HepG2 (cell line): ENCODE measurements at regions not wholly inside any gene's neighbourhood (a gene's known extent, or its start where the extent isn't known, plus 50 kb on each side); places are given as distances from the start of the nearest gene placed in this dataset.

ENCODE experiments used
- ATAC-seq: fragments of 200-7000 bp; cut with Tn5 transposase; 3 replicates; pipeline ENCODE4 v1.9.1; 2020; ENCODE audit warnings: mild to moderate bottlenecking, moderate library complexity
- BruUV-seq: library from RNA; stranded (reverse); fragments of 400-500 nt; replicated peaks from 2 replicates; lab custom pipeline; 2021; lab: Mats Ljungman, UMichigan
- CTCF ChIA-PET: fragments of 300-600 bp; formaldehyde crosslinking; extraction: SDS; loops from one replicate; lab custom pipeline; 2021; ENCODE audit warnings: low total read pairs, inconsistent platforms, low intra/inter-chr PET ratio; lab: Yijun Ruan, JAX
- POLR2A ChIA-PET: fragments of 350-600 bp; sonication (Branson Sonifier 250); formaldehyde crosslinking; loops from one replicate; lab custom pipeline; 2020; ENCODE audit warnings: antibody characterized with exemption, inconsistent platforms; lab: Yijun Ruan, JAX
- DNase-seq: peaks from one replicate; pipeline ENCODE4 v3.0.0-alpha.2; 2015; ENCODE audit warnings: low spot score
- FAIRE-seq: peaks from 3 replicates; lab custom pipeline; 2011; peaks lifted over from hg19 to GRCh38; lab: Jason Lieb, UNC
- H2AFZ ChIP-seq: one replicate; pipeline ENCODE4 v1.6.1; 2011; ENCODE audit warnings: low read length, inconsistent platforms
- H3K27ac ChIP-seq: fragments of 300-600 bp; 3 replicates; pipeline ENCODE4 v1.8.0; 2011; ENCODE audit warnings: mixed run types, mild to moderate bottlenecking, mixed read lengths, low read length, inconsistent platforms; ENCODE audit not compliant: insufficient read depth; ENCODE audit errors: extremely low read length
- H3K27me3 ChIP-seq, 2 experiments: fragments of 200-600 bp in 1 of 2; 2 replicates in 1 of 2; 3 replicates in 1 of 2; pipeline versions ENCODE4 v1.6.0 to v1.8.0; 2011; ENCODE audit warnings: low read length in 2 of 2, mild to moderate bottlenecking in 2 of 2, moderate library complexity in 2 of 2, inconsistent platforms in 1 of 2; ENCODE audit not compliant: insufficient read depth in 2 of 2, control insufficient read depth in 1 of 2
- H3K36me3 ChIP-seq, 2 experiments: fragments of 200-600 bp in 1 of 2; replicated peaks in 1 of 2; 2 replicates in 1 of 2; 3 replicates in 1 of 2; pipeline versions ENCODE4 v1.5.1 to v1.8.0; 2011; ENCODE audit warnings: low read length in 2 of 2, inconsistent platforms in 1 of 2; ENCODE audit not compliant: insufficient read depth in 2 of 2, control insufficient read depth in 1 of 2
- H3K4me1 ChIP-seq: 2 replicates; pipeline ENCODE4 v1.5.1; 2012; ENCODE audit warnings: low read length, inconsistent platforms; ENCODE audit not compliant: insufficient read depth
- H3K4me2 ChIP-seq: 2 replicates; pipeline ENCODE4 v1.6.0; 2011; ENCODE audit warnings: low read depth, low read length, inconsistent platforms
- H3K4me3 ChIP-seq, 3 experiments: fragments of 200-600 bp in 1 of 3; sonication (generic), shearing (Covaris generic) in 1 of 3; replicated peaks in 1 of 3; 2 replicates each; pipeline ENCODE4 v1.5.1; 2011 to 2016; ENCODE audit warnings: low read length in 3 of 3, inconsistent platforms in 2 of 3, low read depth in 2 of 3, mild to moderate bottlenecking in 2 of 3, control low read depth in 1 of 3, mixed read lengths in 1 of 3; ENCODE audit not compliant: insufficient read depth in 1 of 3
- H3K79me2 ChIP-seq: one replicate; pipeline ENCODE4 v1.6.1; 2011; ENCODE audit warnings: low read length, inconsistent platforms; ENCODE audit not compliant: insufficient read depth
- H3K9ac ChIP-seq: 2 replicates; pipeline ENCODE4 v1.6.0; 2011; ENCODE audit warnings: mild to moderate bottlenecking, low read depth, low read length, inconsistent platforms; ENCODE audit not compliant: insufficient read depth
- H3K9me3 ChIP-seq: 2 replicates; pipeline ENCODE4 v1.5.1; 2012; ENCODE audit warnings: mild to moderate bottlenecking, low read length
- H4K20me1 ChIP-seq: 2 replicates; pipeline ENCODE4 v1.6.0; 2011; ENCODE audit warnings: inconsistent platforms, mild to moderate bottlenecking, low read length, moderate library complexity; ENCODE audit not compliant: insufficient read depth
- CBX5 ChIP-seq: sonication (generic); formaldehyde crosslinking; IDR thresholded peaks from 2 replicates; pipeline ENCODE4 v1.4.0; 2020; ENCODE audit warnings: missing genetic modification reagents, borderline replicate concordance
- KLF13 ChIP-seq: sonication (generic); formaldehyde crosslinking; IDR thresholded peaks from 2 replicates; pipeline ENCODE4 v1.4.0; 2020; ENCODE audit warnings: mild to moderate bottlenecking, missing genetic modification reagents
- MAF1 ChIP-seq: sonication (generic); formaldehyde crosslinking; IDR thresholded peaks from 2 replicates; pipeline ENCODE4 v1.5.0; 2020; ENCODE audit warnings: missing genetic modification reagents, borderline replicate concordance
- PAF1 ChIP-seq: IDR thresholded peaks from 2 replicates; pipeline ENCODE4 v1.6.1; 2016; ENCODE audit warnings: missing genetic modification reagents, missing compliant biosample characterization
- RAD21 ChIP-seq: fragments of 450-650 bp; formaldehyde crosslinking; IDR thresholded peaks from 2 replicates; pipeline ENCODE4 v1.5.0; 2020; ENCODE audit warnings: mild to moderate bottlenecking
- SSRP1 ChIP-seq: IDR thresholded peaks from 2 replicates; pipeline ENCODE4 v1.6.1; 2016; ENCODE audit warnings: control low read depth
- ZFP62 ChIP-seq: sonication (generic); formaldehyde crosslinking; IDR thresholded peaks from 2 replicates; pipeline ENCODE4 v1.4.0; 2020; ENCODE audit warnings: missing genetic modification reagents
- ZKSCAN5 ChIP-seq: sonication (generic); formaldehyde crosslinking; IDR thresholded peaks from 2 replicates; pipeline ENCODE4 v1.5.1; 2020; ENCODE audit warnings: mild to moderate bottlenecking, missing genetic modification reagents
- ZNF10 ChIP-seq: sonication (generic); formaldehyde crosslinking; IDR thresholded peaks from 2 replicates; pipeline ENCODE4 v1.4.0; 2020; ENCODE audit warnings: mild to moderate bottlenecking, low read depth, missing genetic modification reagents, borderline replicate concordance
- ZNF460 ChIP-seq: sonication (generic); formaldehyde crosslinking; IDR thresholded peaks from 2 replicates; pipeline ENCODE4 v1.5.1; 2020; ENCODE audit warnings: missing genetic modification reagents, mild to moderate bottlenecking, borderline replicate concordance
- ZNF598 ChIP-seq: sonication (generic); formaldehyde crosslinking; IDR thresholded peaks from 2 replicates; pipeline ENCODE4 v1.5.1; 2020; ENCODE audit warnings: mild to moderate bottlenecking, missing genetic modification reagents, borderline replicate concordance
- ZNF670 ChIP-seq: sonication (generic); formaldehyde crosslinking; IDR thresholded peaks from 2 replicates; pipeline ENCODE4 v1.8.0; 2022; ENCODE audit warnings: mild to moderate bottlenecking, missing genetic modification reagents, borderline replicate concordance
- ZNF816 ChIP-seq: sonication (generic); formaldehyde crosslinking; IDR thresholded peaks from 2 replicates; pipeline ENCODE4 v1.8.0; 2022; ENCODE audit warnings: missing genetic modification reagents, mild to moderate bottlenecking, borderline replicate concordance
- ZSCAN29 ChIP-seq: sonication (generic); formaldehyde crosslinking; conservative IDR thresholded peaks from 2 replicates; pipeline ENCODE4 v1.4.0; 2020; ENCODE audit warnings: mild to moderate bottlenecking, missing genetic modification reagents
- WGBS: methylation state at CpG from one replicate; pipeline ENCODE4 v1.1.6; 2017; ENCODE audit warnings: low lambda C conversion rate; 5-methylcytosine and 5-hydroxymethylcytosine counted together
- in situ Hi-C: cut with HindIII; loops from 2 replicates; pipeline ENCODE4 v1.10.0; 2017; ENCODE audit warnings: low pct_unique_long_range_greater_than_20kb; ENCODE audit not compliant: extremely low pct_ligation_motif_present
- intact Hi-C: fragments of 100-400 bp; cut with micrococcal nuclease; formaldehyde crosslinking; loops from one replicate; pipeline ENCODE4 v1.10.0; 2022; ENCODE audit not compliant: unreplicated experiment
- TF ChIP-seq, protein P1 (sequence below): sonication (generic); formaldehyde crosslinking; IDR thresholded peaks from 2 replicates; pipeline ENCODE4 v1.5.0; 2020; ENCODE audit warnings: missing genetic modification reagents, mild to moderate bottlenecking, borderline replicate concordance
- TF ChIP-seq, protein P2 (sequence below): sonication (generic); formaldehyde crosslinking; IDR thresholded peaks from 2 replicates; pipeline ENCODE4 v1.4.0; 2020; ENCODE audit warnings: missing genetic modification reagents; ENCODE audit errors: not compliant biosample characterization
- TF ChIP-seq, protein P3 (sequence below): sonication (generic); formaldehyde crosslinking; IDR thresholded peaks from 2 replicates; pipeline ENCODE4 v1.4.0; 2020; ENCODE audit warnings: mild to moderate bottlenecking, missing genetic modification reagents, borderline replicate concordance
- TF ChIP-seq, protein P4 (sequence below): sonication (generic); formaldehyde crosslinking; IDR thresholded peaks from 2 replicates; pipeline ENCODE4 v1.9.0; 2021; ENCODE audit warnings: missing genetic modification reagents, mild to moderate bottlenecking, borderline replicate concordance
- TF ChIP-seq, protein P5 (sequence below): sonication (generic); formaldehyde crosslinking; IDR thresholded peaks from 2 replicates; pipeline ENCODE4 v1.4.0; 2020; ENCODE audit warnings: mild to moderate bottlenecking, missing genetic modification reagents

DNA sequence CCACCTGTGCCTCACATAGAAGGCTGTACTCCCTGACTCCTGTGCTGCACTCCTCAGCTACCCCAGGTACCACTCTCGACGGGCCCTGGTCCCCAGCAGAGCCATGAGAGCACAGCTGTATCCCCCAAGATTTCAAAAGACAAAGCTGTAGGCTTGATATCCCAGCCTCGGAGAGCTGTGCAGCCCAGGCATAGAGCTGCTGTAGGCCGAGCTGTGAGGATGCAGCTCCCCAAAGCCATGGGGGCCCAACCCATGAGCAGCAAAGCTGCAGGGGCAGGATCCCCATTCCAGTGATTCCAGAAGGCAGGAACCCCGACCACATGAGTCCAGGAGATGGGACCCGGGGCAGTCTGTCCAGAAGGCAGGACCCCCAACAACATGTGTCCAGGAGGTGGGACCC, 123.8 kb upstream of the CBLN2 start:
- Histone ChIP-seq H3K27me3 (no peaks in the 10 kb centered on the region), H4K20me1 (no peaks in the 10 kb centered on the region), H3K9me3 (no peaks in the 10 kb centered on the region), H3K27ac (no peak overlapping the region), H3K36me3 (no peaks in the 10 kb centered on the region), H3K4me3 (no peak overlapping the region), H3K4me2 (no peak overlapping the region), H3K79me2 (no peaks in the 10 kb centered on the region), H3K4me1 (no peaks in the 10 kb centered on the region), H2AFZ (no peak overlapping the region), H3K9ac (no peak overlapping the region)
- DNase-seq (no peak), ATAC-seq (no peak), FAIRE-seq (no peak)
- CTCF ChIA-PET: no interaction called here
- in situ Hi-C loops (no loop called here), intact Hi-C loops (no loop called here)
- 0% methylated on average over 2 of the region's 6 CpGs for WGBS
- POLR2A ChIA-PET: no interaction called here
- BruUV-seq: no TSS peak
- TF ChIP-seq, protein P1, sequence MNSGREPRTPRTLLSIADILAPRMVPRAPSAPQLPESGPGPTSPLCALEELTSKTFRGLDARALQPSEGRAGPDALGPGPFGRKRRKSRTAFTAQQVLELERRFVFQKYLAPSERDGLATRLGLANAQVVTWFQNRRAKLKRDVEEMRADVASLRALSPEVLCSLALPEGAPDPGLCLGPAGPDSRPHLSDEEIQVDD: no peak
- no peak for TF ChIP-seq ZNF10
- TF ChIP-seq, protein P2, sequence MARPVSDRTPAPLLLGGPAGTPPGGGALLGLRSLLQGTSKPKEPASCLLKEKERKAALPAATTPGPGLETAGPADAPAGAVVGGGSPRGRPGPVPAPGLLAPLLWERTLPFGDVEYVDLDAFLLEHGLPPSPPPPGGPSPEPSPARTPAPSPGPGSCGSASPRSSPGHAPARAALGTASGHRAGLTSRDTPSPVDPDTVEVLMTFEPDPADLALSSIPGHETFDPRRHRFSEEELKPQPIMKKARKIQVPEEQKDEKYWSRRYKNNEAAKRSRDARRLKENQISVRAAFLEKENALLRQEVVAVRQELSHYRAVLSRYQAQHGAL (CRISPR knock-in tag): no peak
- TF ChIP-seq SSRP1 (CRISPR knock-in tag): no peak
- no peak for TF ChIP-seq ZNF816 (CRISPR knock-in tag)
- no peak for TF ChIP-seq CBX5 (CRISPR knock-in tag)
- TF ChIP-seq KLF13 (CRISPR knock-in tag): no peak
- TF ChIP-seq ZNF670 (CRISPR knock-in tag): no peak
- TF ChIP-seq, protein P3, sequence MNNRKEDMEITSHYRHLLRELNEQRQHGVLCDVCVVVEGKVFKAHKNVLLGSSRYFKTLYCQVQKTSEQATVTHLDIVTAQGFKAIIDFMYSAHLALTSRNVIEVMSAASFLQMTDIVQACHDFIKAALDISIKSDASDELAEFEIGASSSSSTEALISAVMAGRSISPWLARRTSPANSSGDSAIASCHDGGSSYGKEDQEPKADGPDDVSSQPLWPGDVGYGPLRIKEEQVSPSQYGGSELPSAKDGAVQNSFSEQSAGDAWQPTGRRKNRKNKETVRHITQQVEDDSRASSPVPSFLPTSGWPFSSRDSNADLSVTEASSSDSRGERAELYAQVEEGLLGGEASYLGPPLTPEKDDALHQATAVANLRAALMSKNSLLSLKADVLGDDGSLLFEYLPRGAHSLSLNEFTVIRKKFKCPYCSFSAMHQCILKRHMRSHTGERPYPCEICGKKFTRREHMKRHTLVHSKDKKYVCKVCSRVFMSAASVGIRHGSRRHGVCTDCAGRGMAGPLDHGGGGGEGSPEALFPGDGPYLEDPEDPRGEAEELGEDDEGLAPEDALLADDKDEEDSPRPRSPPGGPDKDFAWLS (CRISPR knock-in tag): no peak
- no peak for TF ChIP-seq MAF1 (CRISPR knock-in tag)
- TF ChIP-seq, protein P4, sequence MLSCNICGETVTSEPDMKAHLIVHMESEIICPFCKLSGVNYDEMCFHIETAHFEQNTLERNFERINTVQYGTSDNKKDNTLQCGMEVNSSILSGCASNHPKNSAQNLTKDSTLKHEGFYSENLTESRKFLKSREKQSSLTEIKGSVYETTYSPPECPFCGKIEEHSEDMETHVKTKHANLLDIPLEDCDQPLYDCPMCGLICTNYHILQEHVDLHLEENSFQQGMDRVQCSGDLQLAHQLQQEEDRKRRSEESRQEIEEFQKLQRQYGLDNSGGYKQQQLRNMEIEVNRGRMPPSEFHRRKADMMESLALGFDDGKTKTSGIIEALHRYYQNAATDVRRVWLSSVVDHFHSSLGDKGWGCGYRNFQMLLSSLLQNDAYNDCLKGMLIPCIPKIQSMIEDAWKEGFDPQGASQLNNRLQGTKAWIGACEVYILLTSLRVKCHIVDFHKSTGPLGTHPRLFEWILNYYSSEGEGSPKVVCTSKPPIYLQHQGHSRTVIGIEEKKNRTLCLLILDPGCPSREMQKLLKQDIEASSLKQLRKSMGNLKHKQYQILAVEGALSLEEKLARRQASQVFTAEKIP (CRISPR knock-in tag): no peak
- TF ChIP-seq ZNF460 (CRISPR knock-in tag): no peak
- no peak for TF ChIP-seq PAF1
- no peak for TF ChIP-seq ZKSCAN5 (CRISPR knock-in tag)
- TF ChIP-seq ZSCAN29: no peak
- TF ChIP-seq ZFP62 (CRISPR knock-in tag): no peak
- TF ChIP-seq, protein P5, sequence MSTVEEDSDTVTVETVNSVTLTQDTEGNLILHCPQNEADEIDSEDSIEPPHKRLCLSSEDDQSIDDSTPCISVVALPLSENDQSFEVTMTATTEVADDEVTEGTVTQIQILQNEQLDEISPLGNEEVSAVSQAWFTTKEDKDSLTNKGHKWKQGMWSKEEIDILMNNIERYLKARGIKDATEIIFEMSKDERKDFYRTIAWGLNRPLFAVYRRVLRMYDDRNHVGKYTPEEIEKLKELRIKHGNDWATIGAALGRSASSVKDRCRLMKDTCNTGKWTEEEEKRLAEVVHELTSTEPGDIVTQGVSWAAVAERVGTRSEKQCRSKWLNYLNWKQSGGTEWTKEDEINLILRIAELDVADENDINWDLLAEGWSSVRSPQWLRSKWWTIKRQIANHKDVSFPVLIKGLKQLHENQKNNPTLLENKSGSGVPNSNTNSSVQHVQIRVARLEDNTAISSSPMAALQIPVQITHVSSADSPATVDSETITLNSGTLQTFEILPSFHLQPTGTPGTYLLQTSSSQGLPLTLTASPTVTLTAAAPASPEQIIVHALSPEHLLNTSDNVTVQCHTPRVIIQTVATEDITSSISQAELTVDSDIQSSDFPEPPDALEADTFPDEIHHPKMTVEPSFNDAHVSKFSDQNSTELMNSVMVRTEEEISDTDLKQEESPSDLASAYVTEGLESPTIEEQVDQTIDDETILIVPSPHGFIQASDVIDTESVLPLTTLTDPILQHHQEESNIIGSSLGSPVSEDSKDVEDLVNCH (CRISPR knock-in tag): no peak
- no peak for TF ChIP-seq RAD21 (CRISPR knock-in tag)
- no peak for TF ChIP-seq ZNF598
